Fibroblast of the conjunctiva (primary cell): ENCODE measurements at regions not wholly inside any gene's neighbourhood (a gene's known extent, or its start where the extent isn't known, plus 50 kb on each side); places are given as distances from the start of the nearest gene placed in this dataset.
A peak's percentile ranks its signal among the peaks of the same experiment; 100 is the strongest.
"Not testable (repeated sequence)": the region's sequence is repeated elsewhere in the genome, so short reads cannot be mapped to it uniquely, and the experiment has no call there.

Source experiments
- DNase-seq: peaks from one replicate; pipeline ENCODE4 v3.0.0-alpha.2; 2010; ENCODE audit warnings: low read depth

- no peak for DNase-seq
These were observed 500.2 kb downstream of the CDH9 start for GRCh38 chr5:26538226-26538625.

- no peak for DNase-seq
These were observed 503.2 kb downstream of the CDH9 start for GRCh38 chr5:26535215-26535614.

DNA sequence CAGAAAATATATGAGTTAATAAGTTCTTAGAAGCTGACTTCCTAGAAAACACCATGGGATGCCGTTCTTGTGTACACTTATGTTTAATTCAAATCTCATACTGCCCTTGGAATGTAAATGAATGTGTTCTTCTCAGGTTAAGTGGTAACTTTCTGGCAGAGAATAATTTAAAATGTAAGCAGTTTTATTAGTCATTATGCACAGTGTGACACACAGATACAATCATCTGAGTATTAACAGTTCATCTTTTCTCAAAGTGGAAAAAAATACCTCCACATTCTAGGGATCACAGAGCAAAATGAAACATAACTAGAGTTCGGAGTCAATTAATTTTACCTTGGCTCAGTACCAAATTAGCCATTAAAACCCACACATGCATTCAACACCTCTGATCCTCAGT is 508.1 kb downstream of the CDH9 start:
- no peak for DNase-seq

DNA sequence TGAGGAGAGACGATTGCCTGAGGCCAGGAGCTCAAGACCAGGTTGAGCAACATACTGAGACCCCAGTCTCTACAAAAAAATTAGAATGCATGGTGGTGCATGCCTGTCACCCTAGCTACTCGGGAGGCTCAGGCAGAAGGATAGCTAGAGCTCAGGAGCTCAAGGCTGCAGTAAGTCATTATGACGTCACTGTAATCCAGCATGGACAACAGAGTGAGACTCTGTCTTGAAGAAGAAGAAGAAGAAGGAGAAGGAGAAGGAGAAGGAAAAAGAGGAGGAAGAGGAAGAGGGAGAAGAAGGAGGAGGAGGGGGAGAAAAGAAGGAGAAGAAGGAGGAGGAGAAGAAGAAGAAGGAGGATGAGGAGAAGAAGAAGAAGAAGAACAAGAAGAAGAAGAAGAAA is 519.1 kb downstream of the CDH9 start:
- no peak for DNase-seq

DNA sequence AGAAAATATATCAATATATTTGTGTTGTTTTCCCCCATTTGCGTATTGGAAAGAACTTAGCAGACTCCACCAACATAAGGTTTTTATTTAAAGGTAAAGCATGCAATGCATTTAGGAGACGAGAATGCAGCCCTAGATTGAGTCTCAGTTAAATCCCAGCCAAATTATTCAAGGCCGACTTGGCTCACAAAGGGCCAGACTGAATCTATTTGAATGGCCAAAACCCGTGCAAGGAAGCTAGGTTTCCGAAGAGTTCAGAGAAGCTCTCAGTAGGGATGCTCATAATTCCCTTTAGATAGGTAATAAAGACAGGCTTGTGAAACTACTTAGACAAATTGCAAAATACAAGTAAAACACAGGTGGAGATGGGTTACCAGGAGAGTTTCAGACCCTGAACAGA is 520.3 kb downstream of the CDH9 start:
- DNase-seq, result no peak

- DNase-seq, result no peak
These were observed 539.4 kb downstream of the CDH9 start for GRCh38 chr5:26498972-26499371.

- no peak for DNase-seq
These were observed 542.9 kb downstream of the CDH9 start for GRCh38 chr5:26495437-26495836.

DNA sequence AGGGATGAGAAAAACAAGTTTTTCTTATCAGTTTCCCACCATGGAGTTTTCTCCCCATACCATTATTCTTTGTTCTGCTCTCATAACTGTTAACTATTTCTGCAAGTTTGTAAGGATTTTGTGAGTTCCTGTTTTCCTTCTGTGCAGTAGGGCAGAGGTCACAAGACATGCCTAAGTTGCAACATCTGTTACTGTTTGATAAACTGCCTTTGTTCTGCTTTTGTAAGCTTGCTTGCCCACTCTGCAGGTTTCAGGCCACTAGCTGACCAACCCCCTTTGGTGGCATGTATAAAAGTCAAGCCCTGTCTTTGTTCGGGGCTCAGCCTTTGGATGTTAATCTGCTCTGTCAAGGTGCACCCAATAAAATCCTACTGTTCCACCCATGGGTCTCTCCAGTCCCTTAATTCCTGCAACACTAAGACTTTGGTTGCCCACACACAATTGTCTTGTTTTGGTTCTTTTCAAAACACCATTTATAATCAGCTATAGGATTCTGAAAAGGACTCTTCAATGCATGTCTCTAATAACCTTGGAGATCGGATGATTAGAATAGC is 545.4 kb downstream of the CDH9 start:
- DNase-seq, result no peak

- no peak for DNase-seq
These were observed 550.8 kb downstream of the CDH9 start for GRCh38 chr5:26487553-26487952.

DNA sequence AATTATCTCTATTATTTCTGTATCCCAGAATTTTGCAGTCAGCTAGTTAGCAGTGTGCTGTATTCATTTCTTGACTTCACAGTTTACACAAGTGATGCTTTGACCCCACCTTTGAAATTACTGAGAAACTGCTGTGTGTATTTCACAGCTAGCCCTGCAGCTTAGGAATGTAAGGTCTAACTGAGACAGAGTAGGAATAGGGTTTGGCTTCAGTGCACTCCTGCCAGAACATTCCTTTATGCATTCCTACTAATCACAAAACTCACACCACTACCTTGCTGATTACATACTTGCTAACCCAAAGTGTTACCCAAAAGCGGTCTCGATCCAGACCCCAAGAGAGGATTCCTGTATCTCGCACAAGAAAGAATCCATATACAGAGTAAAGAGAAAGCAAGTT is 551.8 kb downstream of the CDH9 start:
- DNase-seq, result no peak

GRCh38 chr5:26485146-26485860 is 553.1 kb downstream of the CDH9 start:
- not testable (repeated sequence) for DNase-seq

DNA sequence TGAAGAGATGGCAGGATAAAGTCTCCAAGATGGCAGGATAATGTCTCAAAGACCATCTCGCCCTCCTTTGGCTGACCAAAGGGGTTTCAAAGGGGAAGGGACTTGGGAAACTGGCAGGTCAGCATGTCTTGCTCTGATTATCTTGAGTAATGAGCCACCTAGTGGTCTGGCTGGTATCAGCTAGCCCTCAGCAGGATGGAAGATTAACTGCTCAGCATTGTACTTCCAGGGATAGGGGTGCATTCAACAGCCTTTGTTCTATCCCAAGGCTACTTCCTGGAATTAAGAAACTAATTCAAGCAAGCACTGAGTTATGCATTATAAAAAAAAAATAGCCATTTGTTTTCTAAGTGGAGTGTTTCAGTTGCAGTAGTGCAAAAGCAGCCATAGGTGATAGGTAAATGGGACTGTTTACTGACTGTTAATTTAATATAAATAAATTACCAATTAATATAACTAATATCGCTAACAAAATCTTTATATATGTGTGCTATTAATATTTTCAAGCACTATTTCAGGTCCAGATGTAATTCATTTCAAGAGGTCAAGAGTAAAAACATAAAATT is 555.5 kb downstream of the CDH9 start:
- DNase-seq, result peak; percentile 8

DNA sequence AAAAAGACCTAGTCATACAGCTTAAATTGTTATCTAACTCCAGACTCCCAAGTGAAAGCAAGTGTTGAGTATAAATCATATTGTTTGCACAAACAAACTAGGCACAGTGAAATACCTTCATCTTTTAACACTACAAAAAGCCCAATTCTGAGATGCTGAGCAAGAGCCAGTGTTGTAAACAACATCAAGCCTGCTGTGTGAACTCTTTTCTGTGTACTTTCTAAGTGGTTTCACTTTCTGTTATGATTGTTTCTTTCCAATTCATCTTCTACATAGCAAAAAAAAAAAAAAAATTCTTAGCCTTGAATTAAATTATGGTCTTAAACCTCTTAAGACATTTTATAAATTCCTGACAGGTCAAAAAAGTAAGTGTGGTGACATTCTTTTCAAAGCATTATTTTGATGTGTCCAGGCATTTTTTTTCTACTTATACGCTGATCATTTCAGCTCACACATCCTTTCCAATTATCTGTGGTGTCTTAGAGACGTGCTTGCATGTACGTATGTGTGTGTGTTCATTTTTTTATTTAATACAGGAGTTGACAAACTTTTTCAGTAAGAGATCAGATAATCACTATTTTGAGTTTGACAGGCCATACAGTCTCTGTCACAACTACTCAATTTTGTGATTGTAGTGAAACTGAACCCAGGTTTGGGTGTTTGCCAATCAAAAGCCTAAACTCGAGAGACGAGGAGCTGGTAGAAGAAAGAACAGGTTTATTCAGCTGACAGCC is 556.1 kb downstream of the CDH9 start:
- DNase-seq, result no peak

GRCh38 chr5:26470439-26470838 is 567.9 kb downstream of the CDH9 start:
- DNase-seq, result no peak

DNA sequence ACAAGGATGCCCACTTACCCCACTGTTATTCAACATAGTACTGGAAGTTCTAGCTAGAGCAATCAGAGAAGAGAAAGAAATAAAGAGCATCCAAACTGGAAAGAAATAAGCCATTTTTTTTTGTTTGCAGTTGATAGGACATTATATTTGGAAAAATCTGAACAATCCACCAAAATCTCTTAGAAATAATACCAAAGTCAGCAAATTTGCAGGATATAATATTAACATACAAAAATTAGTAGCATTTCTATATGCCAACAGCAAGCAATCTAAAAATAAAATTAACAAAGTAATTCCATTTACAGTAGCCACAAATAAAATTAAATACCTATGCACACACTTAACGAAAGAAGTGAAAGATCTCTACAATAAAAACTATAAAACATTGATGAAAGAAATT is 599.3 kb downstream of the CDH9 start:
- DNase-seq, result no peak

DNA sequence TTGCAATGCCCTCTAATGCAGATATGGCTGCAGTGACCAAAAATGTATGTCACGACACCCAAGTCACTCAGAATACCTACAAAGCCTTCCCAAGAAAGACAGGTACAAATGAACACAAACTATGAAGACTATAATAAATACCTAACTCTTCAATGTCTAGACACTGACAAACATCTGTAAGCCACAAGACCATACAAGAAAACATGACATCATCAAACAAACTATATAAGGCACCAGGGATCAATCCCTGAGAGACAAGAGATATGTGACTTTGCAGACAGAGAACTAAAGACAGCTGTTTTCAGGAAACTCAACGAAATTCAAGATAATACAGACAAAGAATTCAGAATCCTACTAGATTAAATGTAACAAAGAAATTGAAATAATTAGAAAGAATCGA is 603.7 kb downstream of the CDH9 start:
- no peak for DNase-seq

GRCh38 chr5:26432386-26432785 is 606.0 kb downstream of the CDH9 start:
- no peak for DNase-seq

DNA sequence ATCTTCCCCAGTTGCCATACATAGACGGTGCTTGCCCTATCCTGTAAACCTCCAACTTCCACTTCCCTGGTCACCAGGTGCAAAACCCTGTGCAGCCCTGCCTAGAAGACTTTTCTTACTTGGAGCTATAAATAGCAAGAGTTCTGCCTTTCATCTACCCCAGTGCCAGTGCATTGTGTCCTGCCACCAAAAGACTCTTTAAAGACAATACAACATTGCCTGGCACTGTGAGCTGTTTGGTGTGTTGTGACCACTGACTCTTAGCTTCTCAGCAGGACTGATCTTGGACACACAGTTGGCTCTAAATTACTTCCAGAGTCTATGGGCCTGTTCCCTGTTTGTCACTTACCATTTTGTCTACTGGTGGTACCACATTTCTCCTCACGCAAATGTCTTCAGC is 608.1 kb downstream of the CDH9 start:
- no peak for DNase-seq

DNA sequence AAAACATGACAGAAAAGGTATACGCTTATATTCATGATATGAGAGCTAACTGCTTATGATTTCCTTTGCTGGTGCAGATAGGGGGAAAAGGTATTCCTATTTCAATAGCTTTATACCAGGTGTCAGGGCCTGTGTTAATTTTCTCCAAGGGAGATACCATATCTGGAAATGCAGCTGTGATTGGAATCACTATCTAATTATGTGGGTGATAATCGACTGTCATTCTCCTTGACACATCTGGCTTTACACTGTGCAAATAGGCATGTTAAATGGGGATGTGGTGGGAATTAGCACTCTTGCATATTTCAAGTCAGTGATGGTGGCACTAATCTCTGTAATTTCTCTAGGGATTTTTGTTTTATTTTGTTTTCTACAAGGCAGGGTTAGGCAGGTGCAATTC is 611.1 kb downstream of the CDH9 start:
- DNase-seq, result no peak

- DNase-seq, result no peak
These were observed 618.4 kb downstream of the CDH9 start for GRCh38 chr5:26419987-26420386.

DNA sequence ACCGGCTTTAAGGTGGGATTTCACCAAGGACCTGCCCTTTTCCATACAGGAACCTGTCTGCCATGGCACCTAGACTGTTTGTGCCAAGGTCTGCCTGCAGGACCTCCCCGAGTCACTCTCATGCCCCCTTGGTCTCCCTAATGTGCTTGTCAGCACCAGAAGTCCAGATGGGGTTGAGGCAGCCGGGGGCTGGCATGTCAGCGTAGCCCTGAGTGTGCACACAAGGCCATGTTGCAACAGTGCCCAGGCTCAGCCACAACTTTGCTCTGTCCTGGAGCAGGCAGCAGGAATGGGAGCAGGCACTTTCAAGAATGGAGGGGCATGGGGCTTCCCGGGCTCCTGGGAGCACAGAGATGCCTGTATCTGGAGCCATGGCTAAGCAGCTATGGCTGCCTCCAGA is 621.5 kb downstream of the CDH9 start:
- no peak for DNase-seq

GRCh38 chr5:26415987-26416779 is 622.2 kb downstream of the CDH9 start:
- DNase-seq, result no peak
